ENCODE measurements at regions not wholly inside any gene's neighbourhood (a gene's known extent, or its start where the extent isn't known, plus 50 kb on each side); places are given as distances from the start of the nearest gene placed in this dataset.

DNA sequence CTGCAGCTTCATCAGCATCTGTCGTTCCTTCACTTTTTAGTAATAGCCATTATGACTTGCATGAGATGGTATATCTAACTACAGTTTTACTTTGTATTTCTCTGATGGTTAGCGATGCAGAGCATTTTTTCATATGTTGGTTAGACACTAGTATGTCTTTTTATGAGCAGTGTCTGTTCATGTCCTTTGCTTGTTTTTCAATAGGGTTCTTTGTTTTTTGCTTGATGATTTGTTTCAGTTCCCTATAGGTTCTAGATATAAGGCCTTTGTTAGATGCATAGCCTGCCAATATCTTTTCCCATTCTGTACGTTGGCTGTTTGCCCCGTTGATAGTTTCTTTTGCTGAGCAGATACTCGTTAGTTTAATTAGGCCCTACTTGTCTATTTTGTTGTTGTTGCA, 487.2 kb upstream of the BCHE start:
- Mint-ChIP-seq H3K27me3 (ENCODE audit: low read depth in 3 of 3) (no peaks in the 10 kb centered on the region), H3K9me3 (peaks cover 0 to 4% (median 0%) of the 10 kb centered on the region in 7 donors), H3K4me1 (no peaks in the 10 kb centered on the region), H3K27ac (no peak overlapping the region), H3K36me3 (no peaks in the 10 kb centered on the region), H3K4me3 (no peak overlapping the region)
- no peak for TF ChIP-seq CTCF (IDR thresholded peaks at IDR 0.05)
- Histone ChIP-seq H3K27me3 (ENCODE audit: control insufficient read depth in 2 of 2, insufficient read depth in 2 of 2, low read length in 2 of 2) (no peaks in the 10 kb centered on the region), H3K9ac (ENCODE audit: insufficient read depth, low read length, poor library complexity, severe bottlenecking) (no peak overlapping the region), H3K79me2 (ENCODE audit: insufficient read depth, low read length) (no peaks in the 10 kb centered on the region), H3K4me3 (replicated peaks in 1 of 3; ENCODE audit: low read depth in 2 of 3, low read length in 3 of 3) (no peak overlapping the region), H3K36me3 (replicated peaks in 1 of 2; ENCODE audit: control insufficient read depth in 1 of 2, insufficient read depth in 2 of 2, low read length in 2 of 2) (no peaks in the 10 kb centered on the region), H4K20me1 (ENCODE audit: insufficient read depth, low read length) (no peaks in the 10 kb centered on the region), H3K27ac (ENCODE audit: low read depth in 1 of 2, low read length in 2 of 2) (no peak overlapping the region), H3K4me1 (ENCODE audit: control insufficient read depth in 1 of 2, insufficient read depth in 2 of 2, low read length in 2 of 2) (no peaks in the 10 kb centered on the region), H3K4me2 (replicated peaks; ENCODE audit: extremely low read depth, low read length, poor library complexity, severe bottlenecking) (no peak overlapping the region), H3K9me3 (replicated peaks in 1 of 2; ENCODE audit: control insufficient read depth in 1 of 2, insufficient read depth in 1 of 2, low read length in 2 of 2) (peaks cover 0 to 2% of the 10 kb centered on the region in 2 donors), H2AFZ (ENCODE audit: insufficient read depth, low read depth, low read length, poor library complexity, severe bottlenecking) (no peak overlapping the region)
- intact Hi-C loops (cut with micrococcal nuclease): no loop called here
- 100% methylated on average over 1 of the region's 5 CpGs for WGBS (ENCODE audit: insufficient coverage)
- no peak for DNase-seq

DNA sequence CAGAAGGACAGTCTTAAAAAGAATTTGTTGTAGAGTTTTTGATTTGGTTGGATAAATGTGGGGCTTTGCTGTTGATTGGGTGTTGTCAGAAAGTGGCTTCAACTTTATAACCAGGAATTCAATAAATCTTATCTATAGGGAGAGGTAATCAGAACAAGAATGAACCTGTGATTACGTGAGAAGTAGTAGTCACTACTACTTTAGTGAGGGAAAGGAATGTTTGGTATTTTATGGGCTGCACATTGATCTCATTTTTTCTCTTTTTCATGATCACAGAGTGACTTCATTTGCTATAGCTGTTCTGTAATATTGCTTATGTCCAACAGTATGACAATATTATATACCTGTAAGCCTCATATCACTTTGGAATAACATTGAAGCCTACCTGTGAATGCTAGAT, 485.2 kb upstream of the BCHE start:
- peaks cover 0 to 9% (median 3%) of the 10 kb centered on the region in 7 donors for H3K9me3 Mint-ChIP-seq
- WGBS (ENCODE audit: insufficient coverage): no CpG with 5 or more reads among the region's 1 CpG
- Histone ChIP-seq H3K9ac (ENCODE audit: insufficient read depth, low read length, poor library complexity, severe bottlenecking) (no peak overlapping the region), H4K20me1 (ENCODE audit: insufficient read depth, low read length) (no peaks in the 10 kb centered on the region), H3K4me1 (ENCODE audit: control insufficient read depth in 1 of 2, insufficient read depth in 2 of 2, low read length in 2 of 2) (no peaks in the 10 kb centered on the region), H3K4me3 (replicated peaks in 1 of 3; ENCODE audit: low read depth in 2 of 3, low read length in 3 of 3) (no peak overlapping the region), H3K36me3 (replicated peaks in 1 of 2; ENCODE audit: control insufficient read depth in 1 of 2, insufficient read depth in 2 of 2, low read length in 2 of 2) (no peaks in the 10 kb centered on the region), H3K27me3 (ENCODE audit: control insufficient read depth in 2 of 2, insufficient read depth in 2 of 2, low read length in 2 of 2) (no peaks in the 10 kb centered on the region), H3K27ac (ENCODE audit: low read depth in 1 of 2, low read length in 2 of 2) (no peak overlapping the region), H3K4me2 (replicated peaks; ENCODE audit: extremely low read depth, low read length, poor library complexity, severe bottlenecking) (no peak overlapping the region), H2AFZ (ENCODE audit: insufficient read depth, low read depth, low read length, poor library complexity, severe bottlenecking) (no peak overlapping the region), H3K9me3 (replicated peaks in 1 of 2; ENCODE audit: control insufficient read depth in 1 of 2, insufficient read depth in 1 of 2, low read length in 2 of 2) (peaks cover 0 to 2% of the 10 kb centered on the region in 2 donors), H3K79me2 (ENCODE audit: insufficient read depth, low read length) (no peaks in the 10 kb centered on the region)
- H3K4me1 Mint-ChIP-seq: no peaks in the 10 kb centered on the region
- H3K36me3 Mint-ChIP-seq: no peaks in the 10 kb centered on the region
- no peak overlapping the region for H3K4me3 Mint-ChIP-seq
- H3K27ac Mint-ChIP-seq: no peak overlapping the region
- no peak for TF ChIP-seq CTCF (IDR thresholded peaks at IDR 0.05)
- DNase-seq: no peak
- intact Hi-C loops (cut with micrococcal nuclease): no loop called here
- no peaks in the 10 kb centered on the region for H3K27me3 Mint-ChIP-seq (ENCODE audit: low read depth in 3 of 3)

Measured in CD14-positive monocyte (primary cell).